GM12878 (cell line): ENCODE measurements at regions not wholly inside any gene's neighbourhood (a gene's known extent, or its start where the extent isn't known, plus 50 kb on each side); places are given as distances from the start of the nearest gene placed in this dataset.

Source experiments
- BRCA1 ChIP-seq: IDR thresholded peaks from 2 replicates; pipeline ENCODE4 v1.6.1; 2011; ENCODE audit warnings: low read depth, low read length, improper control_type of control experiment
- FOS ChIP-seq: IDR thresholded peaks from 3 replicates; pipeline ENCODE4 v1.6.1; 2011; ENCODE audit warnings: borderline replicate concordance; ENCODE audit not compliant: insufficient read length; ENCODE audit errors: extremely low read depth
- MXI1 ChIP-seq: fragments of 150-350 bp; IDR thresholded peaks from 2 replicates; pipeline ENCODE4 v1.6.1; 2011; ENCODE audit warnings: low read depth, mild to moderate bottlenecking, inconsistent platforms, low read length, improper control_type of control experiment
- NR2C1 ChIP-seq: fragments of 450-650 bp; IDR thresholded peaks from 2 replicates; pipeline ENCODE4 v1.6.1; 2017; ENCODE audit warnings: antibody characterized with exemption, mild to moderate bottlenecking, moderate library complexity
- POLR2A ChIP-seq: IDR thresholded peaks from 2 replicates; pipeline ENCODE4 v1.6.1; 2011; ENCODE audit warnings: low read depth, mild to moderate bottlenecking, low read length
- RCOR1 ChIP-seq: conservative IDR thresholded peaks from 2 replicates; pipeline ENCODE4 v1.6.1; 2012; ENCODE audit warnings: low read depth, low read length, improper control_type of control experiment
- SIX5 ChIP-seq: IDR thresholded peaks from 2 replicates; pipeline ENCODE4 v1.6.1; 2011; ENCODE audit warnings: mild to moderate bottlenecking, low read depth, low read length, moderate library complexity; ENCODE audit not compliant: severe bottlenecking
- TF ChIP-seq, protein P1 (sequence below): IDR thresholded peaks from 2 replicates; pipeline ENCODE4 v1.6.1; 2011; ENCODE audit warnings: low read depth, mild to moderate bottlenecking, low read length, moderate library complexity, borderline replicate concordance; ENCODE audit errors: extremely low read depth
- TF ChIP-seq, protein P2 (sequence below), 3 experiments: IDR thresholded peaks in 2 of 3; conservative IDR thresholded peaks in 1 of 3; 2 replicates each; pipeline ENCODE4 v1.5.1; 2011; ENCODE audit warnings: low read depth in 3 of 3, low read length in 3 of 3, mild to moderate bottlenecking in 3 of 3, control low read depth in 2 of 3, moderate library complexity in 2 of 3, inconsistent platforms in 1 of 3, mixed read lengths in 1 of 3; ENCODE audit not compliant: control insufficient read depth in 2 of 3, insufficient read depth in 1 of 3; ENCODE audit errors: extremely low read depth in 1 of 3

DNA sequence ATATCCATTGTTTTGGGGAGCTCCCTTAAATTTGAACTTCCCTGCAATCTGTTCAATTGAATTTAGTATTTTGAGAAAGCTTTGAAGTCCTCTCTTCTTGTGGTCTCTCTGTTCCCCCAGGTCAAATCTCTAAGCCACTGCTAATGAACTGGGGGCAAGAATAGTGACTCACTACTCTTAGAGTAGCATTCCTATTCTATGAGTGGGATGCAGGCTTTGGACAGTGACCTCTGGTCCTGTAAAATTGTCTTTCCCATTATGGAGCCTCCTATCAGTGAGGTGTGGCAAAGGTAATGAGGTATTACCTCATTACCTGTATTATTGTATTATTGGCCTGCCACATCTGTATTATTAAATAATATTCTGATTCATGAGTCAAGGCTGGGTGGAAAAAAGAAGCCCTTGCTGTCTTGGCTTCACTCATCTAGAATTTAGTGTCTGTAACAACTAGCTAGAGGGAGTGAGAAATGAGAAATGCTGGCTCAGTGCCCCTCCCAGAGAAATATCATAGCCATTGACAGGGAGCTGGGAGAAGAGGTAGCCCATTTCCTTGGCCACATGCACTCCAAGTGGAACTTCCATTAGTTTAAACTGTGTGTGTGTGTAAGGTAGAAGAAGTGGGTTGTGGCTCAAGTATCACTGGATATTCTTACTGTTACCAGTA lies 393.9 kb upstream of the CTSO start:
- TF ChIP-seq, protein P1, sequence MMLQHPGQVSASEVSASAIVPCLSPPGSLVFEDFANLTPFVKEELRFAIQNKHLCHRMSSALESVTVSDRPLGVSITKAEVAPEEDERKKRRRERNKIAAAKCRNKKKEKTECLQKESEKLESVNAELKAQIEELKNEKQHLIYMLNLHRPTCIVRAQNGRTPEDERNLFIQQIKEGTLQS = no peak
- TF ChIP-seq, protein P2, sequence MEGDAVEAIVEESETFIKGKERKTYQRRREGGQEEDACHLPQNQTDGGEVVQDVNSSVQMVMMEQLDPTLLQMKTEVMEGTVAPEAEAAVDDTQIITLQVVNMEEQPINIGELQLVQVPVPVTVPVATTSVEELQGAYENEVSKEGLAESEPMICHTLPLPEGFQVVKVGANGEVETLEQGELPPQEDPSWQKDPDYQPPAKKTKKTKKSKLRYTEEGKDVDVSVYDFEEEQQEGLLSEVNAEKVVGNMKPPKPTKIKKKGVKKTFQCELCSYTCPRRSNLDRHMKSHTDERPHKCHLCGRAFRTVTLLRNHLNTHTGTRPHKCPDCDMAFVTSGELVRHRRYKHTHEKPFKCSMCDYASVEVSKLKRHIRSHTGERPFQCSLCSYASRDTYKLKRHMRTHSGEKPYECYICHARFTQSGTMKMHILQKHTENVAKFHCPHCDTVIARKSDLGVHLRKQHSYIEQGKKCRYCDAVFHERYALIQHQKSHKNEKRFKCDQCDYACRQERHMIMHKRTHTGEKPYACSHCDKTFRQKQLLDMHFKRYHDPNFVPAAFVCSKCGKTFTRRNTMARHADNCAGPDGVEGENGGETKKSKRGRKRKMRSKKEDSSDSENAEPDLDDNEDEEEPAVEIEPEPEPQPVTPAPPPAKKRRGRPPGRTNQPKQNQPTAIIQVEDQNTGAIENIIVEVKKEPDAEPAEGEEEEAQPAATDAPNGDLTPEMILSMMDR (IDR thresholded peaks at IDR 0.05 in 2 of 3, conservative IDR thresholded peaks at IDR 0.05 in 1 of 3; ENCODE audit: control insufficient read depth in 2 of 3, extremely low read depth in 1 of 3, insufficient read depth in 1 of 3, low read depth in 3 of 3, low read length in 3 of 3) = no peak
- no peak for TF ChIP-seq MXI1
- TF ChIP-seq BRCA1 = no peak
- TF ChIP-seq RCOR1 = no peak
- TF ChIP-seq SIX5 = no peak
- TF ChIP-seq POLR2A = no peak
- no peak for TF ChIP-seq FOS
- no peak for TF ChIP-seq NR2C1
